ENCODE measurements at regions not wholly inside any gene's neighbourhood (a gene's known extent, or its start where the extent isn't known, plus 50 kb on each side); places are given as distances from the start of the nearest gene placed in this dataset.
A peak's percentile ranks its signal among the peaks of the same experiment; 100 is the strongest.

DNA sequence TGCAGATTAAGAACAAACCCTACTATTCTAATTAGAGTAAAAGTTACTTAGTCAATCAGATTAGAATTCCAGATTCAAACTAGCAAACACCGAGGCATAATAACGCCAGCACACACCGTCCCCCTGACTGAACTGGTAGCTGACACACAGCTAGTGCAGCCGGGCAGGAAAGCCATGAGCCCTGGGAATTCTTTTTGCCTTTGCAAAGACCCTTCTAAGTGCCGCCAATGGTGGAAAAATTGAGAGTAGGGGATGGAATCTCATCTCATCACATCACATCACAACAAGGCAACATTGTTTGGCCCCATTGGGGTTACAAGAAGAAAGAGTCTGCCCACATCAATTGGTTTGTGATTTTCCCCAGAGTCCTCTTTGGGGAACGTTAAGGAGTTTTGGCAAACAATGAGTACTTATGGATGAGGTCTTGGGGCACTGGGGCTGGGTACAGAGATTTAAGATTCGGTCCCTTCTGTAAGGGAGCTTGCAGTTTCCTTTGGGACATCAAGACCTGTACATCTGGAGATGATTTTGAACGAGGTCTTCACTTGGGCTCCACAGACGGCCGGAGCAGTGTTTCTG lies 120.4 kb upstream of the MEF2A start:
- DNase-seq (ENCODE audit: low spot score) = no peak
- TF ChIP-seq CTCF (IDR thresholded peaks at IDR 0.05) = no peak
- no peak for ATAC-seq (ENCODE audit: low FRiP score)

- ATAC-seq (ENCODE audit: low FRiP score) = no peak
- no peak for DNase-seq (ENCODE audit: low spot score)
- TF ChIP-seq CTCF (IDR thresholded peaks at IDR 0.05) = no peak
These were observed 119.0 kb upstream of the MEF2A start for GRCh38 chr15:99446565-99447496.

- no peak for DNase-seq (ENCODE audit: low spot score)
- TF ChIP-seq CTCF (IDR thresholded peaks at IDR 0.05) = no peak
- no peak for ATAC-seq (ENCODE audit: low FRiP score)
These were observed 118.0 kb upstream of the MEF2A start for GRCh38 chr15:99447497-99448371.

DNA sequence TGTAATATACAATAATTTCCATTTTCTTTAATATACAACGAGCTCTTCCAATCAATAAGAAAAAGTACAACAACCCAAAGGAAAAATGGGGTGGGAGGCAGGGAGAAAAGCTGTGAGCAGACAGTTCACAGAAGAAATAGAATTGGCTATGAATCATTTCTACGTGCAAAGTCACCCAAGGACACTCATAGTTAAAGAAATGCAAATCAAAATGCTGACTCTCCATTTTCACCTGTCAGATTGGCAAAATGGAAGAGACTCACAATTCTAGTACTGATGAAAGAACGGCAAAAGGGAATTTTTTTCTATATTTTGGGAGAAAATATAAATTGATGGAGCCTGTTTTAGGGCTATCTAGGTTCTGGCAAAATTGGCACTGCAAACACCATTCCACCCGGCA lies 116.3 kb upstream of the MEF2A start:
- no peak for DNase-seq (ENCODE audit: low spot score)
- TF ChIP-seq CTCF (IDR thresholded peaks at IDR 0.05) = no peak
- no peak for ATAC-seq (ENCODE audit: low FRiP score)

DNA sequence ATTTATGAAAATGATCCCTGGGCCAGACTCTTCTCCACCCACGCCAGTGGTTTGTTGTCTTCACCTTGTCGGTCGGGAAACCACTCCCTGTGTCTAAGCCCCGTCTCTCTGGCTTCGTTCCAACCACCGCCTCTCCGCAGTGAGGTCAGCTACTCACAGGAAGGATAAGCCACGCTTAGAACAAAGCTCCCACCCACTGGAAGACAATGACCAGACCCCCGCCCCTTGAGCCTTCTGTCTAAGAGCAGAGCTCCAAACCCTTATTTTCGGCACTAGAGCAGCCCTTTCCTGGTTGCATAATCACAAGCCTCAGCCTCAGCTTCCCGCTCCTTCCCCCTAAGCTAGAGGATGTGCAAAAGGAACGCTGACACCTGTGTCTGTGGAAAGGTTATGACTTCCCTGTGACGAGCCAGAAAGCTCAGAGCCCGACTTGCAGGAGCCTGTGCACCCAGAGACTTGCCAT lies 114.9 kb upstream of the MEF2A start:
- ATAC-seq (ENCODE audit: low FRiP score) (peak; percentile 1), DNase-seq (ENCODE audit: low spot score) (peak; percentile 67)
- TF ChIP-seq CTCF (IDR thresholded peaks at IDR 0.05) = no peak

- DNase-seq (ENCODE audit: low spot score) = no peak
- no peak for TF ChIP-seq CTCF (IDR thresholded peaks at IDR 0.05)
- ATAC-seq (ENCODE audit: low FRiP score) = no peak
These were observed 114.3 kb upstream of the MEF2A start for GRCh38 chr15:99451484-99451883.

Data from omental fat pad (tissue), 3 donors.